ENCODE measurements at regions not wholly inside any gene's neighbourhood (a gene's known extent, or its start where the extent isn't known, plus 50 kb on each side); places are given as distances from the start of the nearest gene placed in this dataset.

- no peak overlapping the region for H3K4me3 ChIP-seq (ENCODE audit: low read length, poor library complexity, severe bottlenecking)
- H3K4me1 ChIP-seq (ENCODE audit: insufficient read depth, low read length, poor library complexity, severe bottlenecking): no peaks in the 10 kb centered on the region
- no peaks in the 10 kb centered on the region for H3K27me3 ChIP-seq (ENCODE audit: insufficient read depth, low read length, poor library complexity, severe bottlenecking)
- TF ChIP-seq EZH2phosphoT487 (IDR thresholded peaks at IDR 0.05; ENCODE audit: borderline replicate concordance): no peak
- TF ChIP-seq CTCF (conservative IDR thresholded peaks at IDR 0.05; ENCODE audit: low read length): no peak
- H2AFZ ChIP-seq (ENCODE audit: low read length): no peak overlapping the region
- no peaks in the 10 kb centered on the region for H4K20me1 ChIP-seq (ENCODE audit: insufficient read depth, low read length, poor library complexity, severe bottlenecking)
- no peak overlapping the region for H3K4me2 ChIP-seq (ENCODE audit: low read depth, low read length, poor library complexity, severe bottlenecking)
- no peaks in the 10 kb centered on the region for H3K9me2 ChIP-seq (replicated peaks; ENCODE audit: low read depth, low read length)
- H3K9me3 ChIP-seq (ENCODE audit: insufficient read depth, low read depth, low read length): no peaks in the 10 kb centered on the region
- H3K9ac ChIP-seq (ENCODE audit: low read depth, low read length, poor library complexity, severe bottlenecking): no peak overlapping the region
- no peaks in the 10 kb centered on the region for H3F3A ChIP-seq (ENCODE audit: low read depth)
- H3K36me3 ChIP-seq (ENCODE audit: insufficient read depth, low read length): no peaks in the 10 kb centered on the region
- H3K79me2 ChIP-seq (ENCODE audit: insufficient read depth, low read length): no peaks in the 10 kb centered on the region
Observed at GRCh38 chr9:86825299-86825698, 122.0 kb downstream of the GAS1 start.

- peaks cover 13% of the 10 kb centered on the region; the same call in 1 of the 2 replicates for H3K9me3 ChIP-seq (ENCODE audit: insufficient read depth, low read depth, low read length)
- H4K20me1 ChIP-seq (ENCODE audit: insufficient read depth, low read length, poor library complexity, severe bottlenecking): no peaks in the 10 kb centered on the region
- H3K9me2 ChIP-seq (replicated peaks; ENCODE audit: low read depth, low read length): no peaks in the 10 kb centered on the region
- H3K36me3 ChIP-seq (ENCODE audit: insufficient read depth, low read length): no peaks in the 10 kb centered on the region
- no peaks in the 10 kb centered on the region for H3K79me2 ChIP-seq (ENCODE audit: insufficient read depth, low read length)
- no peak overlapping the region for H3K4me2 ChIP-seq (ENCODE audit: low read depth, low read length, poor library complexity, severe bottlenecking)
- H3K27me3 ChIP-seq (ENCODE audit: insufficient read depth, low read length, poor library complexity, severe bottlenecking): no peaks in the 10 kb centered on the region
- no peak overlapping the region for H2AFZ ChIP-seq (ENCODE audit: low read length)
- no peaks in the 10 kb centered on the region for H3K4me1 ChIP-seq (ENCODE audit: insufficient read depth, low read length, poor library complexity, severe bottlenecking)
- no peak for TF ChIP-seq EZH2phosphoT487 (IDR thresholded peaks at IDR 0.05; ENCODE audit: borderline replicate concordance)
- no peak for TF ChIP-seq CTCF (conservative IDR thresholded peaks at IDR 0.05; ENCODE audit: low read length)
- H3F3A ChIP-seq (ENCODE audit: low read depth): no peaks in the 10 kb centered on the region
- H3K9ac ChIP-seq (ENCODE audit: low read depth, low read length, poor library complexity, severe bottlenecking): no peak overlapping the region
- H3K4me3 ChIP-seq (ENCODE audit: low read length, poor library complexity, severe bottlenecking): no peak overlapping the region
Observed at GRCh38 chr9:86822006-86822801, 125.1 kb downstream of the GAS1 start.

- H3F3A ChIP-seq (ENCODE audit: low read depth): no peaks in the 10 kb centered on the region
- no peak overlapping the region for H3K9ac ChIP-seq (ENCODE audit: low read depth, low read length, poor library complexity, severe bottlenecking)
Observed at GRCh38 chr9:86821006-86821845, 126.1 kb downstream of the GAS1 start.

More at GRCh38 chr9:86821006-86821845, 126.1 kb downstream of the GAS1 start:
- no peaks in the 10 kb centered on the region for H3K36me3 ChIP-seq (ENCODE audit: insufficient read depth, low read length)
- H3K27me3 ChIP-seq (ENCODE audit: insufficient read depth, low read length, poor library complexity, severe bottlenecking): no peaks in the 10 kb centered on the region
- no peak overlapping the region for H3K4me3 ChIP-seq (ENCODE audit: low read length, poor library complexity, severe bottlenecking)
- H4K20me1 ChIP-seq (ENCODE audit: insufficient read depth, low read length, poor library complexity, severe bottlenecking): no peaks in the 10 kb centered on the region
- H2AFZ ChIP-seq (ENCODE audit: low read length): no peak overlapping the region
- no peak for TF ChIP-seq EZH2phosphoT487 (IDR thresholded peaks at IDR 0.05; ENCODE audit: borderline replicate concordance)
- no peak for TF ChIP-seq CTCF (conservative IDR thresholded peaks at IDR 0.05; ENCODE audit: low read length)
- no peaks in the 10 kb centered on the region for H3K4me1 ChIP-seq (ENCODE audit: insufficient read depth, low read length, poor library complexity, severe bottlenecking)
- no peaks in the 10 kb centered on the region for H3K9me2 ChIP-seq (replicated peaks; ENCODE audit: low read depth, low read length)
- no peaks in the 10 kb centered on the region for H3K79me2 ChIP-seq (ENCODE audit: insufficient read depth, low read length)
- H3K4me2 ChIP-seq (ENCODE audit: low read depth, low read length, poor library complexity, severe bottlenecking): no peak overlapping the region
- peaks cover 13% of the 10 kb centered on the region; the same call in 1 of the 2 replicates for H3K9me3 ChIP-seq (ENCODE audit: insufficient read depth, low read depth, low read length)

Measured in Loucy (cell line).